Heart left ventricle (tissue), 16 donors: ENCODE measurements at regions not wholly inside any gene's neighbourhood (a gene's known extent, or its start where the extent isn't known, plus 50 kb on each side); places are given as distances from the start of the nearest gene placed in this dataset.

Experiments
- ATAC-seq, 4 donors: fragments of 200-7000 bp; cut with Tn5 transposase; one replicate each; pipeline ENCODE4 v1.9.1; 2020 to 2022; ENCODE audit warnings: moderate library complexity in 4 of 4, mild to moderate bottlenecking in 3 of 4, moderate number of reproducible peaks in 1 of 4
- DNase-seq, 5 donors: peaks; one replicate each; pipeline ENCODE4 v3.0.0-alpha.2; 2020
- H3K27ac ChIP-seq, 12 donors: fragments of 200-600 bp; sonication (generic) in 4 of 12; one replicate each; pipeline versions ENCODE4 v1.5.0 to v1.8.0; 2016 to 2022; ENCODE audit warnings: mild to moderate bottlenecking in 2 of 12
- H3K27me3 ChIP-seq, 9 donors: fragments of 200-600 bp; sonication (generic) in 2 of 9; one replicate each; pipeline versions ENCODE4 v1.5.1 to v1.8.0; 2016 to 2022; ENCODE audit warnings: mild to moderate bottlenecking in 3 of 9
- H3K36me3 ChIP-seq, 9 donors: fragments of 200-600 bp; sonication (generic) in 2 of 9; one replicate each; pipeline versions ENCODE4 v1.5.0 to v1.8.0; 2018 to 2022; ENCODE audit warnings: mild to moderate bottlenecking in 2 of 9
- H3K4me1 ChIP-seq, 12 donors: fragments of 200-600 bp; sonication (generic) in 4 of 12; one replicate each; pipeline versions ENCODE4 v1.5.0 to v1.8.0; 2016 to 2022; ENCODE audit warnings: mild to moderate bottlenecking in 3 of 12
- H3K4me3 ChIP-seq, 12 donors: fragments of 200-600 bp; sonication (generic) in 4 of 12; one replicate each; pipeline versions ENCODE4 v1.5.0 to v1.8.0; 2017 to 2022; ENCODE audit warnings: mild to moderate bottlenecking in 9 of 12, moderate library complexity in 4 of 12
- H3K9me3 ChIP-seq, 12 donors: fragments of 200-600 bp; sonication (generic) in 4 of 12; one replicate each; pipeline versions ENCODE4 v1.5.0 to v1.8.0; 2016 to 2022; ENCODE audit warnings: mild to moderate bottlenecking in 1 of 12
- CTCF ChIP-seq, 12 donors: fragments of 200-600 bp; sonication (generic) in 4 of 12; IDR thresholded peaks; one replicate each; pipeline versions ENCODE4 v1.5.0 to v1.8.0; 2018 to 2022; ENCODE audit warnings: antibody characterized with exemption in 12 of 12, mild to moderate bottlenecking in 5 of 12
- POLR2A ChIP-seq, 2 donors: fragments of 450-650 bp; IDR thresholded peaks; one replicate each; pipeline ENCODE4 v1.6.1; 2017; ENCODE audit warnings: antibody characterized with exemption in 2 of 2, mild to moderate bottlenecking in 2 of 2, moderate library complexity in 2 of 2
- WGBS, 4 donors: extraction: QIAGEN DNeasy Blood & Tissue Kit in 2 of 4; methylation state at CpG; one replicate each; pipeline versions ENCODE4 v1.1.5 to v1.1.7; 2013 to 2018; 5-methylcytosine and 5-hydroxymethylcytosine counted together
- intact Hi-C, 10 donors: fragments of 100-400 bp; cut with DNase I; formaldehyde crosslinking; loops; one replicate each; pipeline versions ENCODE4 v1.11.1 to v1.14.2; 2022
- donor health status: ischemic (EF 13 %, LVEDD 7.1; RV severe dilation, severe dysfunction).
- donor health status: healthy with polysubstance abuse.
- donor health status: DM: no; HTN: yes; CAD: no.
- donor health status: DM: no; HTN: no; CAD: no.
- donor health status: ischemic (EF 25% LVEDD 6.9; RV normal size, moderate dysfunction).
- donor health status: ischemic (EF 25% LVEDD 5.7; RV mildly dilated, moderate dysfunction).
- donor health status: healthy.
- donor health status: DM: yes; HTN: yes; CAD: no.
- donor health status: ischemic (EF 35%, LVEDD 5.7; RV mildly dilated, moderate dysfunction).
- donor health status: nonischemic (EF 11% LVEDD 7.7; RV severe dilation, severe dysfunction).
- donor health status: DM: yes; HTN: yes; CAD: no.
- donor health status: PGD.
- donor health status: ischemic (EF 29% LVEDD 5.4; RV normal size, mild dysfunction).
- donor health status: nonischemic (EF 23%, LVEDD 6.1; RV moderate dilation, normal function).

GRCh38 chr16:60820361-60820760 is 1215.9 kb downstream of the CDH8 start:
- DNase-seq (no peak), ATAC-seq (no peak)
- 76 to 85% (median 81%) methylated on average over 2 of the region's 2 CpGs for WGBS, 4 donors
- TF ChIP-seq CTCF (IDR thresholded peaks at IDR 0.05) (no peak), POLR2A (IDR thresholded peaks at IDR 0.05) (no peak)
- H3K27ac ChIP-seq, result no peak overlapping the region
- H3K4me3 ChIP-seq, result no peak overlapping the region
- no peaks in the 10 kb centered on the region for H3K27me3 ChIP-seq
- H3K36me3 ChIP-seq, result no peaks in the 10 kb centered on the region
- intact Hi-C loops, result loop anchor here in 1 of 10 donors (2.0 kb wide), 1 partner anchor 18 kb away; no protein-coding TSS in a partner anchor
- peaks cover 0 to 10% (median 0%) of the 10 kb centered on the region in 12 donors for H3K4me1 ChIP-seq
- H3K9me3 ChIP-seq, result no peaks in the 10 kb centered on the region

- intact Hi-C loops, result no loop called here
These were observed 1217.8 kb downstream of the CDH8 start for GRCh38 chr16:60818465-60818864.

GRCh38 chr16:60816461-60816860 is 1219.8 kb downstream of the CDH8 start:
- TF ChIP-seq CTCF (IDR thresholded peaks at IDR 0.05), result no peak
- TF ChIP-seq POLR2A (IDR thresholded peaks at IDR 0.05), result no peak
- no peaks in the 10 kb centered on the region for H3K36me3 ChIP-seq
- no peaks in the 10 kb centered on the region for H3K27me3 ChIP-seq
- no peak for DNase-seq
- intact Hi-C loops, result no loop called here
- H3K4me3 ChIP-seq, result no peak overlapping the region
- no peaks in the 10 kb centered on the region for H3K9me3 ChIP-seq
- 81 to 97% (median 92%) methylated on average over 1 of the region's 1 CpG for WGBS, 4 donors
- no peak for ATAC-seq
- H3K27ac ChIP-seq, result peak overlapping the region in 5 of 12 donors; percentile 63 to 88 (median 78)
- peaks cover 0 to 16% (median 3%) of the 10 kb centered on the region in 12 donors for H3K4me1 ChIP-seq

More at GRCh38 chr16:60818465-60818864, 1217.8 kb downstream of the CDH8 start:
- H3K4me1 ChIP-seq, result peaks cover 0 to 11% (median 3%) of the 10 kb centered on the region in 12 donors
- no peak overlapping the region for H3K4me3 ChIP-seq
- ATAC-seq (no peak), DNase-seq (no peak)
- H3K27me3 ChIP-seq, result no peaks in the 10 kb centered on the region
- H3K36me3 ChIP-seq, result no peaks in the 10 kb centered on the region
- TF ChIP-seq POLR2A (IDR thresholded peaks at IDR 0.05) (no peak), CTCF (IDR thresholded peaks at IDR 0.05) (no peak)
- 68 to 79% (median 77%) methylated on average over 1 of the region's 1 CpG for WGBS, 4 donors
- no peaks in the 10 kb centered on the region for H3K9me3 ChIP-seq
- H3K27ac ChIP-seq, result no peak overlapping the region

- Histone ChIP-seq H3K9me3 (no peaks in the 10 kb centered on the region), H3K36me3 (no peaks in the 10 kb centered on the region), H3K4me3 (no peak overlapping the region), H3K27me3 (no peaks in the 10 kb centered on the region), H3K4me1 (peaks cover 0 to 16% (median 4%) of the 10 kb centered on the region in 12 donors), H3K27ac (peak overlapping the region in 10 of 12 donors; percentile 28 to 88 (median 62))
- 28 to 32% (median 30%) methylated on average over 3 of the region's 3 CpGs for WGBS, 4 donors
- TF ChIP-seq POLR2A (IDR thresholded peaks at IDR 0.05) (no peak), CTCF (IDR thresholded peaks at IDR 0.05) (no peak)
- intact Hi-C loops, result no loop called here
- DNase-seq (no peak), ATAC-seq (peak; percentile 52 to 74 (median 62))
These were observed 1220.4 kb downstream of the CDH8 start for GRCh38 chr16:60815865-60816264.
